NCI-H2107 treated with DMSO at 0.1 percent for 48 hours (cell line): ENCODE measurements at regions not wholly inside any gene's neighbourhood (a gene's known extent, or its start where the extent isn't known, plus 50 kb on each side); places are given as distances from the start of the nearest gene placed in this dataset.

Experiments used
- DNase-seq: peaks from one replicate; lab custom pipeline; 2025; ENCODE audit not compliant: unreplicated experiment; lab: John Stamatoyannopoulos, UW

GRCh38 chr14:58809520-58809919 is 171.8 kb downstream of the DACT1 start:
- no peak for DNase-seq

GRCh38 chr14:58812050-58812910 is 174.5 kb downstream of the DACT1 start:
- no peak for DNase-seq

- DNase-seq = no peak
Observed at GRCh38 chr14:58813745-58814144, 176.0 kb downstream of the DACT1 start.

- DNase-seq = no peak
Observed at GRCh38 chr14:58814466-58814865, 176.7 kb downstream of the DACT1 start.

- no peak for DNase-seq
Observed at GRCh38 chr14:58815161-58815701, 177.5 kb downstream of the DACT1 start.

- DNase-seq = no peak
Observed at GRCh38 chr14:58815794-58816193, 178.0 kb downstream of the DACT1 start.

GRCh38 chr14:58816416-58817115 is 178.8 kb downstream of the DACT1 start:
- DNase-seq = no peak

GRCh38 chr14:58817846-58818245 is 180.1 kb downstream of the DACT1 start:
- DNase-seq = no peak

DNA sequence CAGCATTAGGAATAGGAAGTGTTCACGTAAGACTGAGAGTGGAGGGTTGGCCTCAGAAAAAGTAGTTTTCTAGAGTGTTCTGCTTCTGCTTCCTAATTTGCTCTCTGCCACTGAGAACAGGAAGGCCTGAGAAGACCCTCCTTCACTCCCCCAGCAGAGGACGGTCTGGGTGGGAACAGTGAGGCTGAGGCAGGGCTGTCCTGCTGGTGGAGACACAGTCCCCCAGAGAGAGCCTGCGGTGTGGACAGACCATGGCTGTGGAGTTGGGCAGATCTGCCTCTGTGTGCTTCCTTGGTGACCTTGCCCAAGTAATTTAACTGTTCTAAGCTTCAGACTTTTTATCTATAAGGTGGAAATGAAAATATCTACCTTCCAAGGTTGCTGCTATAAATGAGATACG is 182.3 kb downstream of the DACT1 start:
- DNase-seq = no peak

DNA sequence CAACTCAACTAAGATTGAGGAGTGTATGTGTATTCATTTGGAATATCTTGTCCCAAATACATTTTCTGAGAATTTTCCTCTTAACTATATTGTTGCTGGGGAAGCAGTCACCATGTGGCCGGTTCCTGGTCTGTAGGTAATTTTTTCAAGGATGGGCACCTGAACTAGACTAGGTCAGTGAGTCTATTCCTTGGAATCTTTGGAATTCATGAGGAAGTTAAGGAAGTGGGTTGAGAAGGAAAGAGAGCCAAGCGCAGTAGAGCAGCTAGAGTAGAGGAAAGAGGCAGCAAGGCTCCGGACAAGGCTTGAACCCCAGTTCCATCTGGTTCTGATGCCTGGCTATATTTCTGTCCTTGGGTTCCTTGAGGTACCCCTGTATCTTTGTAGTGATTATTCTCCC is 183.7 kb downstream of the DACT1 start:
- no peak for DNase-seq

- DNase-seq = no peak
Observed at GRCh38 chr14:58822856-58823255, 185.1 kb downstream of the DACT1 start.

DNA sequence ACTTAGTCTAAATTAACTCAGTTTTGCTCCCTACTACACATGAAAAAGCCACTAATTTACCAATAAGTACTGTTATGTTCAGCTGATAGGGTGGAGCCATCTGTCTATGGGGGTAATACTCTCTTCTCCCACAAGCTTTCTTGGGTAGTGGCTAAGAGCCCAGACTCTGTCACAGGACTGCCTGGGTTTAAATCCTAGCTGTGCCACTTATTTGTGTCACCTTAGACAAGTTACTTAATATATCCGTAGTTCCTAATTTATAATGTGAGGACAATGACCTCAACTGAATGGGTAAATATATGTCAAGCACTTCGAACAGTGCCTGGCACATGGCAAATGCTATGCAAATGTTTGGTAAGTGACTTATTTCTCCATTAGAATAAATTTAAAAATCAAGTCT is 185.6 kb downstream of the DACT1 start:
- DNase-seq = no peak

DNA sequence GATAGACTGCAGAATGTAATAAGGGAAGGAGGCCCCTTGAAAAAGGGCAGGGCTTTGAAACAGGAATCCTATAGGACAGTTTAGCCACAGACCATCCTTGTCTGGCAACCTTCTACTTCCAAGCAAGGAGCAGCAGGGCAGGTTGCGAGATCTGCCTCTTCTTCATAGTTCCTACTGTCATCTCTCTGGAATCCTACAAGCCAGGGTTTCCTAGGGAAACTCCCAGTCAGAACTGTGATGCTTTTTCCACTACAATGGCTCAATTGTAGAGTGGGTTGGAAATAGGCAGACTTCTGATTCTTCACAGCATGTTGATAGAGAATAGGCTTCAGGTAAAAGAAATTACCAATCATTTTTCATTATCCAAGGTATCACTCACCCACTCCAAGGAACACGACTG is 186.3 kb downstream of the DACT1 start:
- DNase-seq = no peak

DNA sequence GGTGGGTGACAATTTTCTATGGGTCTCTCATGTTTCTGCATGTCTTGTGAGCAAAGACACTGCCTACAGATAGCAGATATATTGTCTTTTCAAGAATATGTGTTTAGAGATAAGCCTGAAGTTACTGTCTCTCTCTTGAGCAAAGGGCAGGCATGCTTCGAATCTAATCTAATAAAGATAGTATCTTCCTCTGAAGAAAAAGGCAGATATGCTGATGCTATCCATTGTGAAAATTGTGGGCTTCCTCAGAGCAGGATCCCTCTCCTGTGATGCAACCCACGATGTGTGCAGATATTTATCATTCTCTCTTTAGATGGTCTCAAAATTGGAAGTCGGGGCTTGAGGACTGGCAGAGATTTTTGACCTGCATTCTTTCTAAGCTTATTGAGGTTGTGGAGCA is 187.0 kb downstream of the DACT1 start:
- DNase-seq = no peak

DNA sequence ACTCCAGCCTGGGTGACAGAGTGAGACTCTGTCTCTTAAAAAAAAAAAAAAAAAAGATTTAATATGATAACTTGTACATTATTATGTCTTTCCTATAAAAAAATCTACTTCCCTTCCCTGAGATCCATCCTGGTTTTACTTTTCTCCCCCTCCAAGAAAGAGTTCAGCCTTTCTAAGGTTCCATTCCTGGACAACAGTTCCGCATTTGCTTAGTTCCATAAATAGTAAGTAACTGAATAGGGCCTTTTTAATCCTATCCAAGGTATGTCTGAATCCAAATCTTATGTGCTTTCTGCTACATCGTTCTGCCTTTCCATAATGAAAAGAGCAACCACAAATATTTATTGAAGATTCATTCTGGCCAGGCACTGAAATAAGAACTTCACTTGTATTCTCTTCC is 187.8 kb downstream of the DACT1 start:
- DNase-seq = no peak

DNA sequence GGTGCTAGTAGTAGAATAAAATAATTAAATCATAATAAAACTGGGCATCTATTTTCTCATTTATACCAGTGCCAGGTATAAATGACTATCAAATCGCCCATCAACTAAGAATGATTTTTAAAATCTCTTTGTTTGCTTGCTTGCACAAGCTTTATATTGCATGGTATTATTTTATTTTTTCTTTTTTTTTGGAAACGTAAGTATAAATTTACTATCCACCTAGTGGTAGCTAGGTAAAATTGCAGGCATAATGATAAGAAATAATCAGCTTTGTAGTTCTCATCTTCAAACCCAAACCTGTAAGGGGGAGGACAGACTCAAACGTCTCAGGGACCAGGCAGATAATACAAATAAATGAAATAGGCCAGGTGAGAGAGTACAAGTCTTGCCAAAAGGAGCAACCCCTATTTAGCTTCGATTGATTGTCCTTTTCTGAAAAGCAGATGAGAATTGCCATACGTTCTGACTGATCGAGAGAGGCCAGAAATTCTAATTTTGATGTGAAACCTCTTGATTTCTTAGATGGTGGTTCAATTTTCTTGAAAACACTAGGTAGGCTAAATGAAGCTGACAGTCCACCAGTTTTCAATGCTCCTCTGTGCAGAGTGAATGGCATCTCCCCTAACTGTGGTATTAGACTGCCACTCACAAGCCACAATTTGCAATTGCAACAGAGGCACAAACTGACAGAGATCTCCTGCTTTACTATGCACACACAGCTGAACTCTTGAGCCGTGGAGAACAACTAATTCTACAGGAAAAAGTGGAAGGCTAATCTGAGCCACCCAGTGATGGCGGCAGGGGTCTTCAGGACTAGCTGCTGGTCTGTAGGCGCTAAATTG is 189.3 kb downstream of the DACT1 start:
- peak; percentile 4 for DNase-seq

GRCh38 chr14:58828298-58828697 is 190.5 kb downstream of the DACT1 start:
- no peak for DNase-seq

DNA sequence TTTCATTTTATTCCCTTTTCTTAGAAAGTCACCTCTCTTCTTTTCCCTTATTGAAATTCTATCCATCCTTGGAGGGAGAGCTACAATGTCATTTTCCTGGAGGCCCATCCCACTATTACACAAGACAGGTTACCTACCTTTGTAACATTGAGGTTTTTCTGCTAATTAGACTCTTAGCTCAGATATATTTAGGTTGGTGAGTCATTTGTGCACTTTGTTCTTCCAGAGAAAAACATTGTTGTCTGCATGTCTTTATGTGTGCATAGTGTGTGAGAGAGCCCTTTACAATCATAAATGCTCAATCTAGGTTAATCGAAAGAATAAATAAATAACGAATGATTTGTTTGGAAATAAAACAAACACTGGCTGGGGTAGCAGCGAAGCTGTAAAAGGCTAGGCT is 191.8 kb downstream of the DACT1 start:
- peak; percentile 61 for DNase-seq

DNA sequence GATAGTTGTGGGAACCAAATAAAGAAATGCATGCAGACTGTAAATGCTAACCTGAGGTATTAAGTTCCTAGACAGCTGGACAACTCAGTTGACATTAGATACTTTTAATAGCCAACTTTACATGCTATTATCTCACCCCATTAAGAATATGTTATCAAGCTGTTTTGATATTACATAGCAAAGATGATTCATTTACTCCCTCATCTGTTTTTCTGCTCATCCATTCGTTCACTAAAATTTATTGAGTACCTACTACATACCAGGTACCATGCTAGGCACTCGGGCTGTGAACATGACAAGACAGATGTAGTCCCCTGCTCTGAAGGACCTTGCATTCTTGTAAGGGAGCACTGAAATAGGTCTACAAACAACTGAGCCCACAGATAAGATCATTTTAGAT is 192.4 kb downstream of the DACT1 start:
- no peak for DNase-seq

- no peak for DNase-seq
Observed at GRCh38 chr14:58832095-58832521, 194.3 kb downstream of the DACT1 start.

DNA sequence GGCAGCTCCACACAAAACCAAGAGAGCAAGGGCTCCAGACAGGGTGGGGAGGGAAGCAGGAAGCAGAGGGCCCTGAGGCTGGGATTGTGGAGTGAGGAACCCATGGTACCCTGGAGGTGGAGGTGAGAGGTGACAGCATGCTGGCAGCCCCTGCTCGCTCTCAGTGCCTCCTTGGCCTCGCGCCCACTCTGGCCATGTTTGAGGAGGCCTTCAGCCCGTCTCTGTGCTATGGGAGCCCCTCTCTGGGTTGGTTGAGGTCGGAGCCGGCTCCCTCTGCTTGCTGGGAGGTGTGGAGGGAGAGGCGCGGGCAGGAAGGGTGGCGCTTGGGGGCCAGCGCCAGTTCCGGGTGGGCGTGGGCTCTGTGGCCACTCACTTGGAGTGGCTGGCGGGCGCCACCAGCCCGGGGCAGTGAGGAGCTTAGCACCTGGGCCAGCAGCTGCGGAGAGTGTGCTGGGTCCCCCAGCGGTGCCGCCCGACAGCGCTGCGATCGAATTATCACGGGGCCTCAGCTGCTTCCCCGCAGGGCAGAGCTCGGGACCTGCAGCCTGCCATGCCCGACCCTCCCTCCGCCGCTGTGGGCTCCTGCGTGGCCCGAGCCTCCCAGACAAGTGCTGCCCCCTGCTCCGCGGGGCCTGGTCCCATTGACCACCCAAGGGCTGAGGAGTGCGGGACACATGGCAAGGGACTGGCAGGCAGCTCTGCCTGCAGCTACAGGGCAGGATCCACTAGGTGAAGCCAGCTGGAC is 196.0 kb downstream of the DACT1 start:
- DNase-seq = no peak
